Stimulated activated CD4-positive, alpha-beta T cell treated with anti-CD3 and anti-CD28 coated beads, Interleukin-4, amount 100 ng/mL, for 1 hour (primary cell): ENCODE measurements at regions not wholly inside any gene's neighbourhood (a gene's known extent, or its start where the extent isn't known, plus 50 kb on each side); places are given as distances from the start of the nearest gene placed in this dataset.

Source experiments
- DNase-seq: peaks from one replicate; pipeline ENCODE4 v3.0.0-alpha.2; 2020

DNA sequence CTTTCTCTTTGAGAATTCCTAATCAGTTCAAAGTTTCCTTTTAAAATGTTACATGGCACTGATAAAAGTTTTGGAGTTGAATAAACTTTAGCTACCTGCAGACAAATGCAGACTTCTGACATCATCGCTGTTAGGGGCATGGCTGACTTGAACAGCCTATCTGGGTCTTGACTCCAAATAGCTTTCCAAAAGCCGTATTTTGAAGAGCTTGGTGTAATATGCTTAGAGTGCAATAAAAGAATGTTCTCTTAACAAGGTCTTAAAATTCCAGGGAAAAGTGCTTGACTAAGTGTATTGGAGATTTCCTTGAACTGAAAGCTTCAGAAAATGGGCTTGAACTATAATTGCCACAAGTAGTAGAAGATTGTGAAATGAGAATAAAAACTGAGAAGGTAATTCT is 342.9 kb upstream of the DCC start:
- no peak for DNase-seq

DNA sequence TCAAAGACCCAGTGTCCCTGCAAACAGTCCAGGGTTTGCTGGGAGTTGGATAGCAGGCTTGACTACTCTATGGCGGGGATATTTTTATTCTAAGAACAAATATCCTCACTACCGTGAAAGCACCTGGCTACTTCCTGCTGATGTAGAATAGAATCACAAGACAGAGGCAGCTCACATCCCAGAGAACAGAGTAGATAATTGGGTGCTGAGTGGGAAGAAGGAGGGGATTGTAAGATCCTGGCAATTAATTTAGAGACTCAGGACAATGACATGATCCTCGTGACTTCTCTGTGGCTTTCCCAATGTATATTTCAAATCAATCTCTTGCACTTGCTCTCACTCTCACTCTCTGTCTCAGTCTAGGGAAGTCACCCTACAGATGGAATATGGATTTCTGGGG is 341.9 kb upstream of the DCC start:
- DNase-seq: no peak

DNA sequence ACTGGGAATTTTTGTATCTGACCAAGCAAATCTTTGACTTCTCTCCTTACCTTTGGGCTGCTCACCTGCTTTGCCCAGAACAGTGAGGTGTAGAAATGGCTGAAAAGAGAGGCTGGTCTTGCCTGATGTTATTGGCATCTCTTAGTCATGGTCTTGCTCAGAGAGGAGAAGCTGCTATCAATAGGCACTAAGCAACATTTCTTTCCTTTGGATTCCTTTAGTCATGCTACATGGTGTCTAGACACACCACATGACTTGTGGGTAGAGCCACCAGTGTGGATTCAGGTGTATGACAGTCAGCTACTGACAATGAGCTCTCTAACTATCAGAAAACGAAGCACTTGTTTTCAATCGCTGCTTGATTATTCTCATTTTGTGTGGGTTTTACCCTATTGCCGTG is 341.3 kb upstream of the DCC start:
- DNase-seq: no peak

DNA sequence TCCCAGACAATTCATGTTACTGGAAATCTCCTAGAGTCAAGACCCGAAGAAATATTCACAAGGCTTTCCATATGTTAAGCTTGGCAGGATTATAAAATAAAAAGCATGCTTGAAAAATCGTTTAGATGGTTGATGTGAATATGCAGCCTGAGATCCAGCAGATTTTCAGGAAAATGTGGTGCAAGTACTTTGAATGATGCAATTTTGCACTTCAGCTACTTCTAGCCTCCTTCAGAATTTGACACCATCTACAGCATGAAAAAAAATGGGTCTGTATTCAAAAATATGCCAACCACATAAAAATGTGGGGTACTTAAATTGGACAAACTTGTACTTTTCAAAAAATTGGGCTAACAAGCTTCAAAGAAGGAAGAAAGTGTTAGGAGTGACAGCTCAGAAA is 340.6 kb upstream of the DCC start:
- no peak for DNase-seq

DNA sequence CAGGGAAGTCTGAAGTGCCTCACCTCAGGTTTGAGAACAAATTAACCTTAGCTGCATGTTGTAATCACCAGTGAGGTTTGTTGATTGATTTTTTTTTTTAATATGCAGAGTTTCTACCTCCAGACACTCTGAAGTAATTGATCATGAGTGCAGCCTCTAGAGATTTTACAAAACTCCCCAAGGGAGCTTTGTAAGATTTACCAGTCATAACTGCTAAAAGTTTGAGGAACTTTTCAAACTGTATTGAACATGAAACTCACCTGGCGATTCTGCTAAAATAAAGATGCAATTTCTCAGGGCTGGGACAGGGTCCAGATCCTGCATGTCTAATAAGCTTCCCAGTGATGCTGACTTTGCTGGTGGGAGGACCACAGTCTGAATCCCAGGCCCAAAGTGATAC is 339.6 kb upstream of the DCC start:
- no peak for DNase-seq

DNA sequence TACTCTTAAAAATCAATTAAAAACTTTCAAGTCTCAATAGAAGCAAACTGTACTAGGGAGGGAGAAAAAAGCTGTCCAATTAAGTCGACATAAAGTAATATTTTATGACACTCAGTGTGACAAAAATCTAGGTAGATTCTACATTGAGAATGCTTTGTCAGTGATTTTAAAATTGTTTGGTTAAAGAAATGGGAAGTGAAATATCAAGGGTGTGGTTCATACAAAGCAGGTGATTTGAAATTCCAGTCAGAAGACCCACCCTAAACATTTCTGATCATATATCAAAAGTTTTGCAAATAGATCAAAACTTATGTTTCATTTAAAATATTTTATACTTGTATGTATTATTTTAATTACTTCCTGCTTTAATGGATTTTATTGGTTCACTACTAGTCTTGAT is 338.9 kb upstream of the DCC start:
- no peak for DNase-seq

DNA sequence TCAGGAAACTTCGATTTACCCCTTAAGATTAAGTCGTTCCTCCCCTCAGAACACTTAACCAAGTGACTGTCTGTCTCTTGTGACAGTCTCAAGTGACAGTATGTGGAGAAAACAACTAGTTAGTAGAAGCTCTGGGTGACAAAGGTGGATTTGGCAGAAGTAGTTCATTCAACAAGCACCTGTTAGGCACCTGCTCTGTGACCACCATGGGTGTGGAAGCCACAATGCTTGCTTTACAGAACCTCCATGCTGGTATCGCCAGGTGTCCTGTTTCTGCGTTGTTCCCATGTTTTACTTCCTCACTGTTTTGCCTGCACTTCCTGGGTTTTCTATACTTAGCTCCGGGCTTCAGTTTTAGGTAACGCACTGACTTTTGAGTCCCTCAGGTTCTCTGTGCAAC is 337.4 kb upstream of the DCC start:
- no peak for DNase-seq

DNA sequence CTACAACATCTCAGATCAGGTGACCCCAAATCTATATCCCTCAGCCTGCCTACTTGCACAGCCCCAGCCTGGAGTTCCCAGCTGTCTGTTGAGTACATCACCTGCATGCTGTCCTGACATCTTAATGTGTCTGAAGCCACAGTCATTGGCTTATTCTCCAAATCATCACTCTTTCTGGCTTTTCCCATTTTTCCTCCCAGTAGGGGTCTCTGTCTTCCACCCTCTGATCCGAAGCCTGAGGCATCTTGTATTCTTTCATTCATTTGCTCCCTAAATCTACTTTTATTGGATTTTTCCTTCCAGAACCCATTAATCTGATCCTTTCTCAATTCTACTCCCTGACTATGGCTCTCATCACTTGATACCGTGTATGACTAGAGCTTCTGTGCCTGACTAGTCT is 332.9 kb upstream of the DCC start:
- no peak for DNase-seq

DNA sequence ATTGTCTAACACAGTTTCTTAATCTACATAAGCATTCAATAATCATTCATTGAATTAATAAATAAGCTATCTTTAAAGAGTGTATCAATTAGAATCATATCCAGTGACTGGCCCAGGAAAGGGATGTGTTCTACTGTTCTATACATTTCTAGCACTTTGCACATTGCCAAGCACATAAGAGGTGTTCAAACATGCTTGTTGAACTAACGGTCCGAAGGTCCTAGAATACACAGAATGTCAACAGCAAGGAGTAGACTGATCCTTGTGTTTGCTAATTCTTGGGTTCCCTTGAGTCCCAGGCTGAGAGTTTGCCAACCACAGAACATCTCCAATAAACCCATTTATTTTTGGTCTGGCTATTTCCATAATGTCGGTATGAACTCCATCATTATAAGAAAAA is 331.7 kb upstream of the DCC start:
- DNase-seq: no peak

DNA sequence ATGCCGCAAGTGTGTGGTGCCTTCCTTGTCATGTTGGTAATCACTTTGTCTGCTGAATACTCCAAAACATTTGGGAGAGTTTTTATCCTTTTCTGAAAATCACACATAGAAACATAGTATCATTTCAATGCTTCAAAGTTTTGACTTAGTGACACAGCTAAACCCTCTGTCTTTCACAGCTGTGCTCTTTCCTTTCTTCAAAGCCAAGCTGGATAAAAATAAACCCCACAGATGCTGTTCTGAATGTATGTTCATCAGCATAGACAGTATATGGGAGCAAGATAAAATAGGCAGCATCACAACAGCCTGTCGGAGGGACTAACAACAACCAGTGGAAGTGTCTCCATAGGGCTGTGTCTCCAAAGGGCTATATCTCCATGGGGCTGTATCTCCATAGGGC is 331.3 kb upstream of the DCC start:
- DNase-seq: no peak

DNA sequence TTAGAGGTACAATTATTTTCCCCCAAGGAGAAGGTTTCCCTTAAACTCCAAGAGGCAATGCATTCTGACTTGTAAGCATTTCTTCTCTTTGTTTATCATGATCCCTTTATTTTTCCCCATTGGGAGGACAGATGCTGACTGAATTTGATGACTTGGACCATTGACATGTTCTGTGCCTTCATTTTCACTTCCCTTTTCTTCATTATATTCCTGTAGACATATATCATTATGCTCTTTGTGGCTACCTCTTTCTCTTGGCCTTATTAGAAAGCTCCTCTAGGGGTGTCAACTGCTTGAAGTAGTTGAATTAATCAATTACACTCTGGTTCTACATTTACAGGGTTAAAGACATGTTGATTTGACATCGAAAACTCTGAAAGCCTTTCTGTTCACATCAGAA is 330.0 kb upstream of the DCC start:
- no peak for DNase-seq

DNA sequence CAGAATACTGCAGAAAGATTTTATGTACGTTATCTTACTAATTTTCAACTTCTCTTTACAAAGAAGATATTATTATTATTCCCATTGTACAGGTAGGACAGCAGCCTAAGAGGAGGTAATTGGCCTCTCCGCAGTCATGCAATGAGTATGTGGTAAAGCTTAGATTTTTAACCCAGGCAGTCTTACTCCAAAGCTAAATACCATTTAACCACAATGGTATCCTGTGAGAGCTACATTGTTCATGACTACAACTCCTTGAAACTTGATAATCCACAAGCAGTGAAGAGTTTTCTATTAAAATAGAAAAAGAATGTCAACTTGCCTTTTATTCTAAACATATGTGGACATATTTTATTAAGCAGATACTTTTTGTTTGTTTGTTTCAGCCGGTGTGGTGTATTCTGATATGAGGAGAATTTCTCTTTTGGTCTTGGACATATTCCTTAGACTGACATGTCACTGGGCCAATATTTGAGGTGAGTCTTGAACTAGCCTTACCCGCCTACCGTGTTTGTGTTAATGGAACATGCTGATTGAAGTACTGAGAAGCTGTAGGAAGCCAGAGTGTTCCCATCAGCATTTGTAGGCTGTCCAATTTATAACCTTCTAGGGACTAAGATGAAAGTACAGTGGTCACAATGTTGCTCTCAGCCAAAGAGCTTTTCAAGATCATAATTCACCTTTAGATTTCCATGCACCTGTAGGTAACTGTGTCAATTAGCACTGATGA is 293.9 kb upstream of the DCC start:
- DNase-seq: no peak

DNA sequence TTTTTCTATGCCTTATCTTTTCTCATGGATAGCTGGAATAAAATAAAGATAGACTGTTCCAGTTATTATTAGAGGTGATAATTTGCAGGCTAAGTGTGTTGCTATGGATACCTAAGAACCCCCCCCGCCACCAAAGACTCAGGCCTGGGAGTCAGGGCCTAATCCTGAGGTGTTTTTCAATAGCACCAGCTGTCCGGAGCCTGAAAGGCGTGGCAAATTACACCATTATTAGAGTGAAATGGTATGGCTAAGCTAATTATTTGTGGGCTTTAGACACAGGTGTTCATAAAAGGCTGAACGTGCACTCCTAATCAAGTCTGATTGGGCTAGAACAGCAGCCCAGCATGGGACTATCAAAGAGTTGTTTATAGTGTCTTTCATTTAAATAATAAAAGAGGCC is 293.2 kb upstream of the DCC start:
- no peak for DNase-seq

DNA sequence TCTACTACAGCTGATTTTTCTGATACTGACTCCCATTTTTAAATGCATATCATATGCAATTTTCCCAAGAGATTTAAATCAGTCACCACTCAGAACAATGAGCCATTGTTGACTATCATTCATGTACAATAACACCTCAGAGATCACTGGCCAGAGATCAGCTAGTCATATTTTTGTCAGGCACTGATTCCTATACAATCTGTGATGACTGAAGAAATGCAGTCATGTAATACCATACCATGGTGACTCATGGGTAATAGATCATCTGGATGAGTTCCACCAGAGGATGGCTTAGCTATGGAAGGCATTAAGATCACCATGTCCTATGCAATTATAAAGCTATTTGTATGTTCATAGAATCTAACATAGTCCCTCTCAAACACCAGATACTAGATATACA is 285.7 kb upstream of the DCC start:
- no peak for DNase-seq

DNA sequence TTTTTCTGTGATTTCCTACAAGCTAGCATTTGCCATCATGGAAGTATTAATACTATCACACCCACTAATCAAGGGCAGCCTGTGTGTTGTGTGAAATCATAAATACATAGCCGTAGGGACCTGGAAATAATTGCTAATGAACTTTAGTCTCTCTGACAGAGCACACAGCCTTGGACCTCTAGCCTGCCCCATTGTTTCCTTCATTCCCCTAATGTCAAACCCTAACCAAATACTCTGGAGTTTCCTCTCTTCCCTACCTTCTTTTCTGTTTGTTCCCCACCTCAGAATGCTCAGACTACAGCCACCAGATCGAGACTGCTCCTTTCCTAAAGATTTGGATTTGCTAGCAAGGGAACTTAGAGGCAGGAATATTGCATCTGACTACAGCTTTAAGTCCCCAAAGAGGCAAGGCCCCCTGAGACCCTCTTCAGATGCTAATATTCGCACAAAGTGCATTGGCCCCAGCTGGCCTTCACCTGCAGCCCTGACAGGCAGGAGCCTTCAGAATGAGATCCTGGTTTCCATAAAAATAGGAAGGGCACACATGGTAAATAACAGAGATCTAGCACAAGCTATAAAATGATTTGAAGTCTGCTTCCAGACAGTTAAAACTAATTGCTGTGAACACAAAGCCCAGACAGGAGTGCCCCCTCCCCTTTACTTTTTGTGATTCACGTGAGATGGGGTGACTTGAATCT is 279.2 kb upstream of the DCC start:
- no peak for DNase-seq

DNA sequence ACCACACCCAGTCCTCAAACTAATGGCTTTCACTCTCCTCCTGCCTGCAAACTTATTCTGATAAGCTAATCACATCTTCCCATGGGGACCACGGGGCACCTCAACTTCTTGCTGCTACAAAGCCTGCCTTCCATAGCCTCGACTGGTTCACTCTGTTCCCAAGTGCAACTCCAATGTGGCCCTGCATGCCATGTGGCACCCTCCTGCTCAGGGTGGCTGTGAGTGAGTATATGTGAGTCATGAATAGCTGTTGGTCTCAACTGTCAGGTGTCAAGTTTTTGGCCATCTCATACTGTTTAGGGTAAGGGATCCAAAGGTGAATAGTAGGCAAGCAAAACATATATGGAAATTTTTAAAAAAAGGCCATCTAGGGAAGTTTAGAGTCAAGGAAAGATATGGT is 276.1 kb upstream of the DCC start:
- DNase-seq: no peak

DNA sequence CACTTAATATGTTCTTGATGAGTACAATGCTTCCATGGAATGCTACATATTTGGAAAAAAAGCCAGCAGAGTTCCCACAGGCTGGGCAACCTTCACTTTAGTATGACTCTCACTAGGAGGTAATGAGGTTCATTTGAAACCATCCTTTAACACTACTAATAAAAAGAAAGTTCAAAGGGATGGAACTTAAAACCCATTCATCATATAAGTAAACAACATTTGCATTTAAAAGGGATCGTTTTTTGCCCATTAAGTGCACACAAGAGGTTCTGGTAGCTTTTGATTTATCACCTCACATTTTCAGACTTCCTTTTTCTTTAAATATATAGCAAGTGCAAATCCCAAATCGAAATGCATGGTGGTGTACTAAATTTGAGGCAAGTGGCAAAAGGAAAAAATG is 270.8 kb upstream of the DCC start:
- no peak for DNase-seq

DNA sequence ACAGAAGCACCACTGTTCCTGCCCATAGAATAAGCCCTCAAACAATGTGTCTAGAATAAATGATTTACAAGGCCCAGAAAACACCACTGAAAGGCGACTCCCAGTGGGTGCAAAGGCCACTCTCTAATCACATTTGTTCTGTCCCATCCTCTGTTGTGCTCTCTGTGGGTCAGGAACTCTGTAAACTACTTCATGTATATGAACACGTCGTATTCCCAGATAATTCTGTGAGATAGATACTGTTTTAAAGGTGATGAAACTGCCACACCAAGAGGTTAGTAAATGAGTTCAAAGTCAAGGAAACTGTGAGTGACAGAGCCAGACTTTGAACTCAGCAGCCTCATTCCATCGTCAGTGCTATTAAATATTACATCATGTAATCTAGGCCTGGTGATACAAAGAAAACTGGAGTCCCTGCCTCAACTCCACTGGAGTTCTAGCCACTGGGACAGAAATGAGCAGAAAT is 269.7 kb upstream of the DCC start:
- DNase-seq: no peak

DNA sequence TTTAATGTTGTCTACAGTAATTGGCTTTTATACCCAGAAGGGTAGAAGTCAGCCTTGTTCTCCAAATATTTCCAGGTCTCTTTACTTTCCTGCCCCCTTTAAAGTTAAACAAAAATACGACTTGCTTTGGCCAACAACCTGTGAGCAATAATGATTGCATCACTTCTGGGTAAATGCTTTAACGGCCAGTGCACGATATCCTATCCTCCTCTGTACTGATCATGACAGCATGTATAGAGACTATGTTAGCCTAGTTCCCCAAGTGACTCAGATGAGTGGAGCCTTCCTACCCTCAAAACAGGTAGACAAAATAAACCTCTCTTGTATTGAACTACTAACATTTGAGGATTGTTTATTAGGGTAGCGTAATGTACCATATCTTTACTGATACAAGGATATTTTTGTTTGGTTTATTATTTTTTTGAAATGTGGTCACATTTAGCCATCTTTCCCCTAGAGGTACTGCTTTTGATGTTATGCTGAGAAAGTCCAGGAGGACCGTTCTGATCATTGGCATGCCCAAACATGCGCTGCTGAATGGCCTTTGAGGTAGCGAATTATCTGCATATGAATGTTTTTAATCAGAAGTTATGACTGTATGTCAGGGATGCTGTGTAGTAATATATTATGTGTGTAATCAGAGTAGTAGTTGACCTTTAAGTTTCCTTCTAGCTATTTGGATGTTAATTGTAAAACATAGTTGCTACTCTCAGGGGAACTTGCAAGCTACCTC is 262.6 kb upstream of the DCC start:
- no peak for DNase-seq

DNA sequence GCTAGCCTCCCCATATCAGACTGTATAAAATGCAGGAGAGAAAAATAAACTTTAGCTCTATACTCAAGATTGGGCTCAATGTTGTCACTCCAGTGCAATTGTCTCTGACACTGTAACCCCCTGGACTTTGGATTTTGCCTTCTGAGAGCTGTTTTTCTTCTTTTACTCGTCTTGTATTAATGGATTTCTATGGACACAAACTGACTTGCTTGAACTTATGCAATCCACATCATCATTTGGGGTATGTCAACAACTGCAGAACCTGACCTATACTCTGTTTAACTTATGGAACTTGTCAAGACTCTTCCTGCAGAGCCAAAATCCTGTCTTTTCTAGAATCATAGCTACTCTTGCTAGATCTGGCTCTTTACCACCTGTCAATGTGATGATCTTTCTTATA is 257.8 kb upstream of the DCC start:
- DNase-seq: no peak

DNA sequence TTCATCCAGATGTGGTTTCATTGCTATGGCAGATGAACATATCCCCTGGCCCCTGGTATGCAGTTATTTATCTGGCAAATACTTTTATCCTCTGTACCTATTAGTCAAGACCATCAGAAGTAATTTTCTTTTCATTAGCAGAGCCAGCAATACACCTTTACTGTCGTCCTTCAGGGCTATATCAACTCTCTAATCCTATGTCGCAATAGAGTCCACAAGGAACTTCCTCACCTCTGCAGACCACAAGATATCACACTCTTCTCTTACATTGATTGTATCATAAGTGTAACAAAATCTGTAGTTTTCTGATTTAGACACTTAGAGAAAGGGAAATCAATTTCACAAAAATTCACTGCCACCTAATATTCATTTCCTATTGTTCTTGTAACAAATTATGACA is 252.9 kb upstream of the DCC start:
- DNase-seq: no peak

DNA sequence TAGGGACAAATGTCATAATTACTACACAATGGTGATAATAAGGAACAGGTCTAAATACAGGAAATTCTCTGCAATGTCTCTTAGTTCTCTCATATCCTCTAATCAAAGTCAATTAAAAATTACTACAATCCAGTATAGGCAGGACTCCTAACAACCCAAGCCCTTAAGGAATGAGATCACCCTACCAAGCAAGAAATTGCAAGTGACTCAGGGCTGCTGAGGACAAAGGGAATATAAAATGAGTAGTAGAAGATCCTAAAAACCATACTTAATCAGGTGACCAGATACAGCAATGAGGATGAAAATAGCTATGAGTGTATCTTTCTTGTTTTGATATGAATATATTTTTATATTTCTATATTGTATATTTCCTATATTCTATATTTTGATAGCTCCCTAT is 250.0 kb upstream of the DCC start:
- DNase-seq: no peak

DNA sequence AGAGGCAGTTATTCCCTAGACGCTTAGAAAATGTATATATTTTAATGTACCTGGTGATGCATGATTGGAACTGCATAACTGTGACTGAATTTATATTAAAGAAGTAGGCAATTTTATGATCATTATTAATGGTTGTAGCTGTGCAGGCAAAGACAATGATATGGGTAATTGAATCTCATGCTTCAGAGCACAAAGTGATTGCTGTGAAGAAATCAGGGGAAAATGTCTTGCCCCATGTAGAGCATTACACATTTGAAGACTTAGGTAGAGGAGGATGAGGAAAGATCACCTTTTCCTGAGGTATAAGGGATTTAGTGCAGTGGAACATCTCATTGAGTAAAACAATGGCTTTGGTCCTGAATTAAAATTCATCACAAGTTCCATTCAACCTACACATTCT is 246.8 kb upstream of the DCC start:
- DNase-seq: no peak

DNA sequence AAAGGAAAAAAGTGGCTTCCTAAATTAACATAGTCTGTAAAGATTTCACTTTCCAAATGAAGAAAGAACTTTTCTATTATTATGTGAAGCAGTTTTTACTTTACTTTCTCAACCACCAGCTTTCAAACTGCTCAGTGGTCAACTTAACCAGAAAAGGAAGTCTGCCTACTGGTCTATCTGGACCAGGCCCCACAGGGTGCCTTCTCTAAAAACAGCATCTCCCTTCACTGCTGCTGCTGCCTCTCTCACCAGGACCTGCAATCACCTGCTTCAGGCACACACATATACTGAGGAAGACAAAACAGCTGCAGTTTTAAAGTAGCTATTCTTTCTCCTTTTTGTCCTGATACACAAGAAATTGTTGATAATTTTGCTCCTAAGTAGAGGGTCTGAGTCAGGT is 221.3 kb upstream of the DCC start:
- DNase-seq: no peak
